ENCODE measurements at regions not wholly inside any gene's neighbourhood (a gene's known extent, or its start where the extent isn't known, plus 50 kb on each side); places are given as distances from the start of the nearest gene placed in this dataset.

DNA sequence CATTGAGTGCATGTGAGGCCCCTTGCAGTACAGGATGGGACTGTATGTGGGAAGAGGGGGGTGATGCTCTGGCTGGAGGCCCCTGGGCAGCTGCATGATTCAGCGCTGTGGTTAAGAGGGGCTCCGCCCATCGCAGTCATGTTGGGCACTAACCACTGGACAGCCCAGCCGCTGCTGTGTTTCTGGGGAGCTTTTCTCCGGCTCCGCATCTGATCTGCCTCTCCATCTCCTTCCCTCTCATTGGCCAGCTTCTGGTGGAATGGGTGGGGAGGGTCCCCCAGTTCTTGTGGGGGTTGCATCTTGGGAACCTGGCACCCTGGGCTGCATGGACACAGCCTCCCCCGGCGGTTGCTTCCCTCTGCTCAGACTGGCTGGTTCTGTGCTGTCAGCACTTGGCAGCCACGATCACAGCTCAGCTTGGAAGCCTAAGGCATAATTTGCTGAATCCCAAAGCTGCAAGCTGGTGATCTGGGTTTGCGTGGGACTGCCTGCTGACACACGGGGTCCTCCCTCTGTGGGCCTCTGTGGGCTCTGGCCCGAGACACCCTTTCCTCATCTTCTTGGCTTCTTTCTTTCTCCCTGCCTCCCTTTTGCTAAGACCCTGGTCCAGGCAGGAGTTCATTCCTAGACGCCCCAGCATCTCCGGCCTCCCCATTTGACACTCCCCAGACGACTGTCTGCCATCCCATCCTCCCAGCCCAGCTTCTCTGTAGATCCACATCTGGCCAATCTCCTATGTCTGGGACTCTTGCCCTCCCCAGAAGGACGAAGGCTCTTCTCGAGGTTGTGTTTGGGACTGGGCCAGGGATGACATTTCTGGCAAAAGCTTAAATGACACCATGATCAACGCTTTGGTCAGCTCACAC is 168.3 kb downstream of the SEC14L1 start:
- DNase-seq, result no peak

DNA sequence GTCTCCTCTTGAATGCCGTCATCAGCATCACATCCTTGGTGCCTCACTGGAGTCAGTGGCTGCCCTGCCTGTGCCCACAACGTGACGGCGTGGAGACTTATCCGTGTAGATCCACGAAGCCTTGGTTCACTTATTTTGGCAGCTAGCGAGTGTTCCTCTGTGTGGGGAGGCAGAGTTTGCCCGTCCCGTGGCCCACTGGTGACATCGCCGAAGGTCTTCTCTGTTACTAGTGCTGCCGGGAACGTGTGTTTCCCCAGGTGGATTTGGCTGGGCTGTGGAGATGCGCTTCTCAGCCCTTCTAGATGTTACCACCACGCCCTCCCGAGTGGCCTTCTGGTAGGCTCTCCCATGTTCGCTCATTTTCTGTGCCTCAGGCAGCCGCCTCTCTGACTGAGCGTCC is 169.6 kb downstream of the SEC14L1 start:
- no peak for DNase-seq

DNA sequence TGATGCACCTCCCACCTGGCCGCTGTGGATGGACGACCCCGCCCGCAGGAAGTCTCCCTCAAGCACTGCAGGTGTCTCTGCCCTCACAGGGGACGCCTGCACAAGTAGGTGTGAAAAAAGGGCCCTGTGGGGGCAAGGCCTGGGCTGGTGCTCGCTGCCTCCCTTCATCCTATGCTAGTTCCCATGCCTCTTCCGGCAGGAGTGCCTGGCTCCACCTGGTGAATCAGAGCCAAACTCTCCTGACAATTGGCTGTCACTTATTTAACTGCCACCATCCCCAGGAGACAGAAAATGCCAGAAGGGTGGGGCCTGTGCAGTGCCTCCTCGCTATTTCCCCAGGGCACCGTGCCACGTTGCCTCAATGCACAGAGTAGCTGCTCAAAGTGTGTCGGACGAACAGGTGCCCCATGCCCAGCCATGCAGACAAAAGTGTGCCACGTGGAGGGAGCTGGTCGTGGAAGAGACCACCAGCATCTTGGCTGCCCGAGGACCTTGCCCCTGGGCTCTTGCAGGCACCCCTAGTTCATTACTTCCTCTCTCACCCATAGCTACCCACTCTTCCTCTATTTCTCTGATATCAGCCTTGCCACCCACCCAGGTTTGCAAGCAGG is 170.7 kb downstream of the SEC14L1 start:
- DNase-seq, result no peak

DNA sequence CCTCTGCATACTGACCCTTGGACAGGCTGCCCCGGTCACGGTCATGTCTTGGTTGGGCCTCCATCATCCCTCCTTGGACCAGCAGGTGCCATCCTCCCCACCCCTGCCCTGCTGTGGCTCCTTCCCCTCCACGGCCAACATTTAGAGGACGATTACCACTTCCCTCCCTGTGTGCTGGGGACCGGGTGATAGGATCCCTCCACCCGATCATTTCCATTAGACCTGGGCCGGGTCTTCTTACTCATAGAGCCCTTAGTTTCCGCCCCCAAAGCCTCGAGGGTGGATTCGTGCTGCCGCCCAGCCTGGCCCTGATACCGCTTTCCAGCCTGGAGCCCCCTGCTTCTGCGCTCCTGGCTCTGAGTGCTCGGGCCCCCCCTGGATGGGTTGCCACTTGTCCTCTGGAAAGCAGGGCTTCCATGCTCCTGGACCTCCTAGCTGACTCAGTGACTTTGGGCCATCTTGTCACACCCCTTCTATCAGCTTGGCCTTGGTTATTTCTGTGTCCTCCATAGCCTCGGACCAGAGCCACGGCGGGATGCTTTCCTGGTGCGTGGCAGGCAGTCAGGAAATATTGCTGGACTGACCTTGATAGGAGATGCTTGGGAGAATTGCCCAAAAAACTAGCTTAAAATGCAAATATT is 171.4 kb downstream of the SEC14L1 start:
- no peak for DNase-seq

DNA sequence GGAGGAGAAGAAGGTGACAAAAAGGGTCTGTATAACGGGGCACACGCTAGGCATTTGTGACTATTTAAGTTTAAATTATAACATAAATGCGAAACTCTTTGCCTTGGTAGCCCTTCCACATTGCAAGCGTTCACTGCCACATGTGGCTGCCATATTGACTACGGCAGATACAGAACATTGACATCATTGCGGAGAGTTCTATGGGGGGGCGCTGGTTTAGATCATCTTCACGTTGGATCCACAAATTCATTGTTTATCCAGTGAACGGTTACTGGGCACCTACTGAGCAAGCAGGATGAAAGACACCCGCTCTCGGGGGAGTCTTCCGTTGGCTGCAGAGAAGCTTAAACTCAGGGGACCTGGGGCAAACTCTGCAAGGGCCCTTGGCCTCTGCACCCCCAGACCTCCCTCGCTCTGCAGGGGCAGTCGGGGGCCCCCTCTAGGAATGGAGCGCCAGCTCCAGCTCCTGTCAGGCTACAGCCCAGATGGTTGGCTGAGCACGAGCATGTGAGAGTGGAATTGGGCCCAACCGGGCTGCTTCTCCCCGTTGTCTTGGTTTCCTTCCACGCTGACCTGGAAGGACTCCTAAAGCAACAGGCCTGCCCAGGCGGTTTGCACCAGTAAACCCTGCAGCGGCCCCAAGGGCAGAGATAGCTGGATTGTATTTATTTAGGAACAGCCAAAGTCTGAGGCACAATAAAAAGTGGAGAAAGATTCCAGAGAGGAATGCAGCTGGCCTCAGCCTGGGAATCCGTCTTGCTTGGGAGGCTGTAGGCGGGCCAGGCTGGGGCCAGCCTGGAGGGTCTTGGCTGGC is 172.2 kb downstream of the SEC14L1 start:
- DNase-seq, result no peak

DNA sequence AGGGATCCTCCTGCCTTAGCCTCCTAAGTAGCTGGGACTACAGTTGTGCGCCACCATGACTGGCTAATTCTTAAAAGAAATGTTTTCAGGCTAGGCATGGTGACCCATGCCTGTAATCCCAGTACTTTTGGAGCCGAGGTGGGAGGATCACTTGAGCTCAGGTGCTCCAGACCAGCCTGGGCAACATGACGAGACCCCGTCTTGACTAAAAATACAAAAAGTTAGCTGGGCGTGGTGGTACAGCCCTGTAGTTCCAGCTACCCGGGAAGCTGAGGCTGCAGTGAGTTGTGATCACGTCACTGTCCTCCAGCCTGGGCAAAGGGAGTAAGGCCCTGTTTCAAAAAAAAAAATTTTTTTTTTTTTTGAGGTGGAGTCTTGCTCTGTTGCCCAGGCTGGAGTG is 173.1 kb downstream of the SEC14L1 start:
- DNase-seq, result no peak

DNA sequence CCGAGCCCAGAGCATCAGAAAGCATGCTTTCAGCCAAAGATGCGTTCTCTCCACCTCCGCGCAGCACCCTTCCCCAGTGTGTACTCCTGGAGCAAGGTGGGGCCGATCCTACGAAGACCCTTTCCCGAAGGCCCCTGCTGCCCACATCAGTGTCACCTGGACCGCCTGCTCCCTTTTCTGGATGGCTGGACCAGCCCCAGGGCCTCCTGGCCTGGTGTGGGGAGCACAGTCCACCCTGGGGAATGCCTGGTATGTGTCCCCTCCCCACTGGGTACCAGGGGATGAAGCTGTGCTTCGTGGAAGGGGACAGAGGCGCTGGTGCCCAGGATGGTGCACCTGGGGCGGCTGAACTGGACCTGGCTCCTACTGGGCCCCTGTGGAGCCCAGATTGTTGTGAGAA is 173.8 kb downstream of the SEC14L1 start:
- DNase-seq, result no peak

DNA sequence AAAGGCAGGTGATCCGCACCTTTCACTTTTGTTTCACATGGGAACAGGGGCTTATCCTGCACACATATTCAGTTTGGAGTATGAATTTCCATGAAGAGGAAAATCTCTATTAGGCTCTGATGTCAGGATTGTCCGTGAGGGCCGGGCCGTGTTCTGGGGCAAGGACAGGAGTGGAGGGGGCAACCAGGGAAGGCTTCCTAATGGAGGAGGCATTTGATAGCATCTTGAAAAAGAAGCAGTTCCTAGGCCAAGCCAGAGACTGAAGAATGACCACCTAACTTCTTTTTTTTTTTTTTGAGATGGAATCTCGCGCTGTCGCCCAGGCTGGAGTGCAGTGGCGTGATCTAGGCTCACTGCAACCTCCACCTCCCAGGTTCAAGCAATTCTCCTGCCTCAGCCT is 174.2 kb downstream of the SEC14L1 start:
- no peak for DNase-seq

DNA sequence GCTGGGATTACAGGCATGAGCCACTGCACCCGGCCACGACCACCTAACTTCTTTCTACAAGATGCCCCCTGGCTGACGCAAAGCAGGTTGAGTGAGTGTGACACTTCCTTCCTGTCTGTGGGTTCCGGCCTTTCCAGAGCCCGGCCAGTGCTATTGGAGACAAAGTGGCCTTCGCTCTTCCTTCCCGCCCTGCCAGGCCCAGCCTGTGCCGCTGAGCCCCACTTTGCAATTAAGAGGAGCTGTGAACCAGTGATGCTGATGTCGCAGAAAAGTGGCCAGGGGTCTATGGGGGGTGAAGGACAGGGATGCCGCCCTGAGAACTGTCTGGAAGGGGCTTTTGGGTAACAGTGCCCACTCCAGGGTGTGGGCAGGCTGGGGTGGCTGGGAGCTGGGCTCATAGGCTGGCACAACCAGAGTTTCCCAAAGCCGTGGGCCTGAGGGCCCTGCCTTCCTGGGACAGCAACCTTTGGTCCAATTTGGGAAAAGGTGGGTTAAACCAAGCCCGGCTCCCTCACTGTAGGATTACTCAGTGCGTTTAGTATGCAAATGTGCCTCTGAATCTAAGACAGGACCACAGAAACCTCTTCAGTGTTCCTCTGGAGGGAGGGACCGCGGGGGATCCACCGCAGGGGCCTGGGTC is 174.9 kb downstream of the SEC14L1 start:
- no peak for DNase-seq

DNA sequence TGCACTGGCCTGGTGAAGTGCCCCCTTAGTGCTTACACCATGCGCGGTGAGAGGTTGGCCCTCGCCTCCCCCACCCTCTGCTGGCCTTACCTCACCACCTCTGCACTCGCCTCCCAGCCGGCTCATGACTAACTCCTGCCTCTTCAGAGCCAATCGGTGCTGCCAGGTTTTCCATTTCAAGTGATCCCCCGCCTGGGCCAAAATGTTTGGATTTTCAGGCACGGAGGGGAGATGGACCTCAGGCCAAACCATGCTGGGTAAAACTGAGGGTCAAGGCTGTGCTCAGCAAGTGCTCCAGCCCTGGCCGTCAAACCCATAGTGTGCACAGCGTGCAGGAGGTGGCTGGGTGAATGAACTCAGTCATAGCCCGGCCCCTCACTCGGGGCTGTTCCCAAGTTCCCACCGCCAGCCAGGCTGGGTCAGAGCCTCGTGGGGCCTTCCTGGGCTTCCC is 175.4 kb downstream of the SEC14L1 start:
- no peak for DNase-seq

DNA sequence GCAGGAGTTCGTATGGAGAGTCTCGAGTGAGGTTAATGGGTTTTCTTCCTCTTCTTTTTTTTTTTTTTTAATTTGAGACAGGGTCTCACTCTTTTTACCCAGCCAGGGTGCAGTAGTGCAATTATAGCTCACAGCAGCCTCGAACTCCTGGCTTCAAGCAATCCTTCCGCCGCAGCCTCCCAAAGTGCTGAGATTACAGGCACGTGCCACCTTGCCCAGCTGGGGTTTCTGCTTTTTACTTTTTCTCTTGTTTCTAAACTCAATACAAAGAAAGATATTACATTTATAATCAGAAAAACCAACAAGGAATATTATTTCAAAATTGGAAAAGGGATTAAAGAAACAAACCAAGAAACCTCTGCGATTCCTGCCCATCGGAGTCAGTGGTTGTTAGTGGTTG is 175.9 kb downstream of the SEC14L1 start:
- no peak for DNase-seq

DNA sequence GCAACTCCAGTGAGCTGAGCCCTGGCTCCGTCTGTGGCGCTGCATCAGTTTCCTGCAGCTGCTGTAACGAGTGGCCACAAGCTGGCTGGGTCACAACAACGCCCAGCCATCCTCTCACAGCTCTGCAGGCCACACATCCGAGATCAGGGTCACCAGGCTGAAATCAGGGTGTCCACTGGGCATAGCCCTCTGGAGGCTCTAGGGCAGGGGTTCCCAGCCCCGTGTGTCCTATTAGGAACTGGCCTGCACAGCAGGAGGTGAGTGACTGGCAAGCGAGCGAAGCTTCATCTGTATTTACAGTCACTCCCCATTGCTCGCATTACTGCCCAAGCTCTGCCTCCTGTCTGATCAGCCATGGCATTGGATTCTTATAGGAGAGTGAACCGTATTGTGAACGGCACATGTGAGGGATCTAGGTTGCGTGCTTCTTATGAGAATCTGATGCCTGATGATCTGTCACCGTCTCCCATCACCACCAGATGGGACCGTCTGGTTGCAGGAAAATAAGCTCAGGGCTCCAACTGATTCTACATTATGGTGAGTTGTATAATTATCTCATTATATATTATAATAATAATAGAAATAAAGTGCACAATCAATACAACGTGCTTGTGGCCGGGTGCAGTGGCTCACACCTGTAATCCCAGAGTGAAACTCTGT is 176.5 kb downstream of the SEC14L1 start:
- DNase-seq, result no peak

DNA sequence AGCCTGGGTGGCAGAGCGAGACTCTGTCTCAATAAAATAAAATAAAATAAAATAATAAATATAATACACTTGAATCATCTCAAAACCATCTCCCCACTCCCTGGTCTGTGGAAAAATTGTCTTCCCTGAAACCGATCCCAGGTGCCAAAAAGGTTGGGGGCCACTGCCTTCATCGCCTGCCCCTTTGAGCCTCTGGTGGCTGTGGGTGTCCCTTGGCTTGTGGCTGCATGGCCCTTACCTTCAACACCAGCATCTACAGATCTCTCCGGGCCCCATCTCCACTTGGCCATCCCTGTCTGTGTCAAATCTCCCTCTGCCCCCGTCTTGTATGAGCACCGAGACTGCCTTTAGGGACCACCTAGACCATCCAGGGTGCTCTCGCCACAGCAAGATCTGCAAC is 177.3 kb downstream of the SEC14L1 start:
- no peak for DNase-seq

DNA sequence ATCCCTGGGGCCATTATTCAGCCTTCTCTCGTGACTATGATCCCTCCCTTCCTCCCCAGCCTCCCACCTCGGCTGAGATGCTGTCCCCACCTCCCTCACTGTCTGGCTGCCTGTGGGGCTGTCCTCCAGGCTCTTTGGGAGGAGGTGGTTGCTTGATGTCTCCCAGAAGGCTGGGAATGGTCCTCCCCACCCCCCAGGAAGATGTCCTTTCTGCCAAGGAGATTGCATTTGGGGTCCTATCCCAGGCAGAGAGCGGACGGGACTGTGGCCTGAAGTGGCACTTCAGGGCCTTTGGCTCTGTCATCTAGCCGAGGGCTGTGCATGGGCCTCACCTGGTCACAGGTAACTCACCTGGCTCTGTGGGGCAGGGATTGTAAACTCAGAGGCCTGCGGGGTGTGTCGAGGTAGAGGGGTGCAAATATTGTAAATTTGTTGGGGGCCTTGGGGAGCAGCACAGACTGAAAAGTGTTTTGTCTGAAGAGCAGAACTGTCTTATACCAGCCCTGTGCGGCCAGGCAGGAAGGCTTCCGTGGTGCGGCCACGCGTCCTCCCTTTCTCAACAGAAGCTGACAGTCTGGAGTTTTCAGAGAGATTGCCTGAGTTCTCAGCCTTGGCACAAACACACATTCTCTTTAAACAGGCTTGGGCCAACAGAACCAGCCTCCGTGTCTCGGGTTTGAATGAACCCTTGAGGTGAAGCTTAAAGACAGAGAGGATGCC is 177.9 kb downstream of the SEC14L1 start:
- DNase-seq, result no peak

DNA sequence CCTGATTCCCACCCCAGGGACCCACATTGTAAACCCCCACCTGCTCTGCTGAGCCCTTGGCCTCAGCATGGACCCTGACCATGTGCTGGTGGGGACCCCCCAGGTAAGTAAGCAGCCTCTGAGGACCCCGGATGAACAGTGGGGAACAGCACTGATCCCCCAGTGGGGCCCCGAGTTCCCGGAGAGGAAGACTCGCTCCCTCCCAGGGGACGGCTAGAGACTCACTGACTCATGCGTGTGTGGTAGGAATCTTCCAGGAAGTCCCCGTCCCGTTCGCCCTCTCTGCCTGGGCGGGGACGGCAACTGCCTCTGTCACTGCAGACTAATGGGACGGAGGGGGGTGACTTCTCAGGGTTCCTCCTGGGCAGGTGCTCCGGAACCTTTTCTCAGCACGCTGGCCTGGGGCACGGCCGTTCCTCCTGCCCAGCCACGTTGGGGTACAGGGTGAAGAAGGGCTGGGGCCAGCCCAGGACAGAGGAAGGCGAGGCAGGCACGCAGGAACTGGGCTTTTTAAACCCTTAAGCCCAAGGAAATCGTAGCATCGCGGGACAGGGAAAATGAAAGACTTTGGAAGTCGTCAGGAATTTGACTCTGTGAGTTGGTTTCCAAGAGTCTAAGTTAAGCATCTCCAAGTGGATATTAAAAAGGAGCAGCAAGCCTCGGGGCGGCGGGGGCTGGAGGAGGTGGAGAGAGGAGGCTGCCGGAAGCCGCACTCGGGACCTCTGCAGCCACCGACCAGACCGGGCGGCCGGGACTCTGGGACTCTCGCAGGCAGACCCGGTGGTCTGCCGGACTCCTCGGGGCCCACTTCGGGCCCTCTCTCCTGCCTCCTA is 178.7 kb downstream of the SEC14L1 start:
- no peak for DNase-seq

DNA sequence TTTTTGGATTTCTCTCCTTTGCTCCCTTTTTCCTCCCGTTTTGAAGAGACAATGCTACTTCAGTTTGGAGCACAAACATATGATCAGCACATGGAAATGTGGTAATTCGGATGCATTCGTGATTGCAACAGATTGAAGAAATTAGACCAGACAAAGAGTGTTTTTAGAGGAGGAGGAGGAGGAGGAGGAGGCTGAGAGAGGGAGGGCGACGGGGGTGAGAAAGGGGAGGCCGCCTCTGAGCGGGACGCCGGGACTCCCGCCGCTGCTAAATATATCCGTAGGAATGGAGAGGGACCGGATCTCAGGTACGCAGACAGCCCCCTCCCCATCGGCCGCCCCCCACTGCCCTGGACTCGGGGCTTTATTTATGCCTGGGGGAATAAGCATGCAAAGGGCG is 179.3 kb downstream of the SEC14L1 start:
- DNase-seq, result no peak

DNA sequence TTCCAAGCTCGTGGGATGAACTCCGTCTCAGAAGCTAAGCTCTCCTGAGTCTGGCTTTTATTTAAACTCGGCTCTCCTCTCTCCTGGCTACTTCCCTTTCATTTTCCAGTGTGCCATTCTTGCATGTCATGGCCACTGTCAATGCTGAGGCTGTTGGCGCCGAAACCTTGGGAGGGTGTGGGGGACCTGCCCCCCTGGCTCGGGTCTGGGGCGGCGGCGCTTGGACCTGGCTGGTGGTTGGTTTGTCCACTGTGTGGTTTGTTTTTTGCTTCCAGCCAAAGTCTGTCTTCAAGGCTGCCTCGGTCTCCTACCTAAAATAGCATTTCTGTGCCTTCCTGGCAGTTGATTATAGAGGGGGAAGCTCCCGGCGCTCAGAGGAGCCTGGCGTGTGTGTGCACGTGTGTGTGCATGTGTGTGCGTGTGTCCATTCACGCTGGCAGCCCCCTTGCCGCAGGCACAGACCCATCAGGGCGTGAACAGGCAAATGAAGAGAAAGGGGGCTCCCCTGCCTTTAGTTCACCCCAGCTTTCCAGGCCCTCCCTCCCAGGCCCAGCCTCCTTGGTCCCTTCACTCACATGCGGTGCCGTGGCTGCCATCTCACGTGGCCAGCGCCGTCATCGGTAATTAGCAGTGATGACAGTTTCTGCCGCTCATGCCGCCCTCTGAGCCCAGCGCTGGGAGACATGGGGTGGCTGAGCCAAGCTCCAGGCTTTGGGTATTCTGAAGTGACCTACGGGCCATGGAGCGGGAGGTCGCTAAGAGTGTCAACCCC is 179.9 kb downstream of the SEC14L1 start:
- DNase-seq, result no peak

DNA sequence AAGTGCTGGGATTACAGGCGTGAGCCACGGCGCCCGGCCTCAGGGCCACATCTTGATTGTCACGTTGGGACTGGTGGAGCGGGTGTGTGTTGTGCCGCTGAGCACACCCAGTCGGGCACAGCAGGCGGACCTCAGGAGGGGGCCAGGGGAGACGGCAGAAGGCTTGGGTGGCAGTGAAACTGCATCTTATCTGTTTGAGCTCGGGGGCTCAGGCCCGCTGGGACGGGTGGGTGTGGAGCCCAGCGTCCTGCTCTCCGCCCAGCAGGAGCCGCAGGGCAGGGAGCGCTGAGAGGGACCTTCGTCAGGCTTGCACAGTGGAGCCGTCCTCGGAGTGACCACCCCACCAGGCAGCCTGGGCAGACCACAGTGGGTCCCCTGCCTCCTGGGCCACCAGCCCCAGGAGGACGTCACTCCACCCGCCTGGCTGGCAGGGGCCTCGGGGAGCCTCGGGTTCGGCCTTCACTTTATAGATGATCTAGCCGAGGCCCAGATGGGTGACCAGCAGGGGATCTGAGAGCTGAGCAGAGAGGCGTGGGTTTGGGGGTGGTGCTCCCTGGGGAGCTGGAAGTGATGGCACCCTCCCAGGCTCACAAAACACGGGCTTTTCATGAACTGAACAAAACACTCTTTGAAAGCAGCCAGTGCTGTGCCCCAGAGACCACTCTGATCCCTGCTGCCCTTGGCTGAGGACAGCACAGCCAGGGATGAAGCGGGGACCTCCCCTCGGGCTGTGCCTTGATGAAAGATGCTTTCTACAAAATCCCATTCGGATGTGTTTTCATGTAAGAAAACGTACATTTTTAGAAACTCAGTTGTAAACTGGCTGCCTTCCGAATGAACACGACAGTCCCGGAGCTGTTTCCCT is 181.1 kb downstream of the SEC14L1 start:
- DNase-seq, result no peak

All from NCI-H2029 treated with DMSO at 0.1 percent for 48 hours (cell line).